Stimulated activated naive B cell treated with anti-CD40 and anti-IgM and Interleukin-4, amounts not matched to agents 10 μg/mL and 1 μg/mL and 100 μg/mL, for 72 hours (primary cell): ENCODE measurements at regions not wholly inside any gene's neighbourhood (a gene's known extent, or its start where the extent isn't known, plus 50 kb on each side); places are given as distances from the start of the nearest gene placed in this dataset.

ENCODE experiments used
- ATAC-seq, 2 donors: fragments of 150-1000 bp; cut with Tn5 transposase; replicated peaks; 2 replicates each; pipeline ENCODE4 v1.10.0; 2021; ENCODE audit warnings: moderate library complexity in 1 of 2
- DNase-seq: peaks from one replicate; pipeline ENCODE4 v3.0.0; 2021
- H3K27ac Mint-ChIP-seq: one replicate; pipeline ENCODE4 v1.8.0; 2022; ENCODE audit warnings: mild to moderate bottlenecking, mixed read lengths
- H3K27me3 Mint-ChIP-seq, 2 donors: one replicate each; pipeline ENCODE4 v1.8.0; 2022; ENCODE audit warnings: mixed read lengths in 2 of 2
- H3K36me3 Mint-ChIP-seq, 2 donors: one replicate each; pipeline ENCODE4 v1.8.0; 2022; ENCODE audit warnings: mixed read lengths in 2 of 2, mild to moderate bottlenecking in 1 of 2
- H3K4me1 Mint-ChIP-seq, 2 donors: one replicate each; pipeline ENCODE4 v1.8.0; 2022; ENCODE audit warnings: mixed read lengths in 2 of 2, mild to moderate bottlenecking in 1 of 2
- H3K4me3 Mint-ChIP-seq, 2 donors: one replicate each; pipeline ENCODE4 v1.8.0; 2022; ENCODE audit warnings: mild to moderate bottlenecking in 2 of 2, mixed read lengths in 2 of 2, moderate library complexity in 1 of 2
- H3K9me3 Mint-ChIP-seq, 2 donors: one replicate each; pipeline ENCODE4 v1.8.0; 2022; ENCODE audit warnings: mixed read lengths in 2 of 2, mild to moderate bottlenecking in 1 of 2

GRCh38 chr3:71891483-71891882 lies 106.5 kb upstream of the PROK2 start:
- Mint-ChIP-seq H3K4me3 (no peak overlapping the region), H3K27me3 (peaks cover 63 to 75% of the 10 kb centered on the region in 2 donors), H3K4me1 (no peaks in the 10 kb centered on the region), H3K36me3 (no peaks in the 10 kb centered on the region), H3K9me3 (peaks cover 3 to 4% of the 10 kb centered on the region in 2 donors), H3K27ac (no peak overlapping the region)
- ATAC-seq, result no peak
- no peak for DNase-seq

DNA sequence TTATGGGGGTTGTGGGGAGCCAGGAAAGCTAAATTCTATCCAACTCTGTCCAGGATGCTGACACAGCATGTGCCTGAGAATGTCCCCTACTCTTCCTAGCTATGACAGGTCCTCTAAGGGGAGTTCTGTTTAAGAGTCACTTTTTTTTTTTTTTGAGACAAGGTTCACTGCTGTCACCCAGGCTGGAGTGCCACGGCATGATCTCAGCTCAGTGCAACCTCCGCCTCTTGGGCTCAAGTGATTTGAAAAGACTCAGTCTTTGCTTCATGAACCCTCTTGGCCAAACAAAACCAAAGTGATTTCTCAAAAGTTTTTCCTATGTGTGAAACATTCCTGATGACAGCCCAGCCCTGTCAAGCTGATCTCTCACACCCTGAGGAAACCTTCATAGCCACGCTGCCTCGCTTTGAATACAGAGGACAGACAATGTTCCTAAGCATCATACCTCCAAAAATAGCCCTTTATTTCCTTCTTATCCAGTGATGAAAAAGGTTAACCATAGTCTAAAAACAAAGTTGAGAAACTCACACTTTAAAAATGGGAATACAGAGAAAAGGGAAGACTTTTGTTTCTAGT lies 105.5 kb upstream of the PROK2 start:
- no peaks in the 10 kb centered on the region for H3K4me1 Mint-ChIP-seq
- ATAC-seq (no peak), DNase-seq (no peak)
- H3K36me3 Mint-ChIP-seq, result no peaks in the 10 kb centered on the region
- peaks cover 62 to 77% of the 10 kb centered on the region in 2 donors for H3K27me3 Mint-ChIP-seq
- H3K4me3 Mint-ChIP-seq, result no peak overlapping the region
- H3K27ac Mint-ChIP-seq, result no peak overlapping the region
- peaks cover under 1 to 2% of the 10 kb centered on the region in 2 donors for H3K9me3 Mint-ChIP-seq

GRCh38 chr3:71887256-71887655 lies 102.3 kb upstream of the PROK2 start:
- H3K27me3 Mint-ChIP-seq, result peaks cover 62 to 77% of the 10 kb centered on the region in 2 donors

GRCh38 chr3:71885006-71885405 lies 100.1 kb upstream of the PROK2 start:
- ATAC-seq (no peak), DNase-seq (no peak)
- H3K27ac Mint-ChIP-seq, result no peak overlapping the region
- H3K4me3 Mint-ChIP-seq, result no peak overlapping the region
- no peaks in the 10 kb centered on the region for H3K36me3 Mint-ChIP-seq
- H3K27me3 Mint-ChIP-seq, result peaks cover 72 to 85% of the 10 kb centered on the region in 2 donors
- H3K4me1 Mint-ChIP-seq, result no peaks in the 10 kb centered on the region
- H3K9me3 Mint-ChIP-seq, result no peaks in the 10 kb centered on the region

More at GRCh38 chr3:71887256-71887655, 102.3 kb upstream of the PROK2 start:
- Mint-ChIP-seq H3K4me3 (no peak overlapping the region), H3K4me1 (no peaks in the 10 kb centered on the region), H3K9me3 (no peaks in the 10 kb centered on the region), H3K36me3 (no peaks in the 10 kb centered on the region), H3K27ac (no peak overlapping the region)
- ATAC-seq, result no peak
- no peak for DNase-seq

DNA sequence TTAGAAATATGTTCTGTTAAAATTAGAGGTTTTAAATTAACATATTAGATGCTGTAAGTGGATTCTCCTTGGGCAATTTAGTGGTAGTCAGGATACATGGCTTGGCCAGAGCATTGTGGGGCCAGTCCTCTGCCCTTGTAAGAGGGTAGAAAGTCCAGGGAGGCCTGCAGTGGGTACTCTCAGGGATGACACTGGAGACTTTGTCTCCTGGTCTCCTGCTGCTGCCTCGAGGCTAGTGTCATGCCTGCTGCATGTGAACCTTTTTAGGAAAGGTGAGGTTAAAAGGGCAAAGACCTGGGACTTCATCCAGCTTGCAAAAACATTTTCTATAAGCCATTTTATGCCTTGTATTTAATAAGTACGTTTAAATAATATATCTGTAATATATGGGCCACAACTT lies 96.8 kb upstream of the PROK2 start:
- Mint-ChIP-seq H3K4me3 (no peak overlapping the region), H3K9me3 (no peaks in the 10 kb centered on the region), H3K36me3 (no peaks in the 10 kb centered on the region), H3K27ac (no peak overlapping the region), H3K4me1 (no peaks in the 10 kb centered on the region), H3K27me3 (peaks cover 67 to 85% of the 10 kb centered on the region in 2 donors)
- DNase-seq (no peak), ATAC-seq (no peak)

- no peaks in the 10 kb centered on the region for H3K36me3 Mint-ChIP-seq
These were observed 96.1 kb upstream of the PROK2 start for GRCh38 chr3:71881041-71881440.

GRCh38 chr3:71879089-71879488 lies 94.1 kb upstream of the PROK2 start:
- peaks cover 10 to 12% of the 10 kb centered on the region in 2 donors for H3K4me1 Mint-ChIP-seq
- DNase-seq, result no peak
- H3K27me3 Mint-ChIP-seq, result peaks cover 52 to 84% of the 10 kb centered on the region in 2 donors
- no peaks in the 10 kb centered on the region for H3K36me3 Mint-ChIP-seq
- ATAC-seq, result no peak
- no peaks in the 10 kb centered on the region for H3K9me3 Mint-ChIP-seq
- H3K27ac Mint-ChIP-seq, result no peak overlapping the region
- no peak overlapping the region for H3K4me3 Mint-ChIP-seq

More at GRCh38 chr3:71881041-71881440, 96.1 kb upstream of the PROK2 start:
- ATAC-seq, result no peak
- no peaks in the 10 kb centered on the region for H3K9me3 Mint-ChIP-seq
- no peak for DNase-seq
- H3K27ac Mint-ChIP-seq, result no peak overlapping the region
- H3K4me3 Mint-ChIP-seq, result no peak overlapping the region
- peaks cover 66 to 87% of the 10 kb centered on the region in 2 donors for H3K27me3 Mint-ChIP-seq
- H3K4me1 Mint-ChIP-seq, result no peaks in the 10 kb centered on the region

GRCh38 chr3:71876135-71877105 lies 91.5 kb upstream of the PROK2 start:
- H3K4me1 Mint-ChIP-seq, result peaks cover 12 to 15% of the 10 kb centered on the region in 2 donors
- no peak overlapping the region for H3K27ac Mint-ChIP-seq
- H3K27me3 Mint-ChIP-seq, result peaks cover 39 to 66% of the 10 kb centered on the region in 2 donors
- H3K36me3 Mint-ChIP-seq, result no peaks in the 10 kb centered on the region
- ATAC-seq, result no peak
- DNase-seq, result no peak
- H3K9me3 Mint-ChIP-seq, result no peaks in the 10 kb centered on the region
- H3K4me3 Mint-ChIP-seq, result no peak overlapping the region

GRCh38 chr3:71875461-71875947 lies 90.6 kb upstream of the PROK2 start:
- peaks cover 12 to 15% of the 10 kb centered on the region in 2 donors for H3K4me1 Mint-ChIP-seq
- no peaks in the 10 kb centered on the region for H3K36me3 Mint-ChIP-seq
- ATAC-seq, result peak; percentile 94 to 96
- H3K27ac Mint-ChIP-seq, result no peak overlapping the region
- DNase-seq, result peak; percentile 73
- no peak overlapping the region for H3K4me3 Mint-ChIP-seq
- peaks cover 30 to 57% of the 10 kb centered on the region in 2 donors for H3K27me3 Mint-ChIP-seq
- H3K9me3 Mint-ChIP-seq, result no peaks in the 10 kb centered on the region

GRCh38 chr3:71874618-71875017 lies 89.7 kb upstream of the PROK2 start:
- no peak overlapping the region for H3K4me3 Mint-ChIP-seq
- no peaks in the 10 kb centered on the region for H3K9me3 Mint-ChIP-seq
- DNase-seq (no peak), ATAC-seq (peak; percentile 21 to 50)
- H3K36me3 Mint-ChIP-seq, result no peaks in the 10 kb centered on the region
- peaks cover 12 to 15% of the 10 kb centered on the region in 2 donors for H3K4me1 Mint-ChIP-seq
- peaks cover 25 to 48% of the 10 kb centered on the region in 2 donors for H3K27me3 Mint-ChIP-seq
- no peak overlapping the region for H3K27ac Mint-ChIP-seq

GRCh38 chr3:71873093-71873611 lies 88.2 kb upstream of the PROK2 start:
- Mint-ChIP-seq H3K27me3 (peaks cover 12 to 33% of the 10 kb centered on the region in 2 donors), H3K27ac (no peak overlapping the region), H3K4me1 (peaks cover 12 to 15% of the 10 kb centered on the region in 2 donors), H3K36me3 (no peaks in the 10 kb centered on the region), H3K4me3 (no peak overlapping the region), H3K9me3 (no peaks in the 10 kb centered on the region)
- ATAC-seq (no peak), DNase-seq (no peak)

DNA sequence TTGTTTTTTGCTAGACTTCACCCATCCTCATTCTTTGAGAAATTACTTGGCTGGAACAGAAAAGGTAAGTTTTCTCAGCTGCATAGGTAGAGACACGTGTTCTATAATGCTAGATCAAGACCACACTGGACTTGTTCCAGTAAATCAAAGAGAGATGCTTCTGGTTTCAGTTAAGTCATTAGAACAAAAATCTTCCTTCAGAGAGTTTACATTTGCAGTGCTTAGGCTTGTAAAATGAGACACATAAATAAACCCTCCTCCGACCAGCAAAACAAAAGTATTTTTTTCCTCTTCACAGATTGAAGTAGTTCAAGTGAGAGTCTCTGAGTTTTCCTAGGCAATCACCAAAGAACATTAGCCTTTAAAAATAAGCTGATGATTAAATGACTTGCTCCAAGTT lies 87.3 kb upstream of the PROK2 start:
- DNase-seq (no peak), ATAC-seq (no peak)
- Mint-ChIP-seq H3K27me3 (peaks cover 7 to 34% of the 10 kb centered on the region in 2 donors), H3K4me3 (no peak overlapping the region), H3K27ac (no peak overlapping the region), H3K4me1 (peaks cover 12 to 15% of the 10 kb centered on the region in 2 donors), H3K36me3 (no peaks in the 10 kb centered on the region), H3K9me3 (peaks cover 0 to 3% of the 10 kb centered on the region in 2 donors)

- peaks cover 0 to 3% of the 10 kb centered on the region in 2 donors for H3K9me3 Mint-ChIP-seq
- no peak for DNase-seq
- H3K4me3 Mint-ChIP-seq, result no peak overlapping the region
- no peak for ATAC-seq
- H3K36me3 Mint-ChIP-seq, result no peaks in the 10 kb centered on the region
- H3K27ac Mint-ChIP-seq, result no peak overlapping the region
- peaks cover 12 to 15% of the 10 kb centered on the region in 2 donors for H3K4me1 Mint-ChIP-seq
- H3K27me3 Mint-ChIP-seq, result peaks cover 0 to 24% of the 10 kb centered on the region in 2 donors
These were observed 86.1 kb upstream of the PROK2 start for GRCh38 chr3:71870966-71871512.

GRCh38 chr3:71868876-71869275 lies 83.9 kb upstream of the PROK2 start:
- Mint-ChIP-seq H3K4me3 (no peak overlapping the region), H3K27me3 (peaks cover 12 to 16% of the 10 kb centered on the region in 2 donors), H3K9me3 (peaks cover 0 to 3% of the 10 kb centered on the region in 2 donors), H3K4me1 (peaks cover 0 to 4% of the 10 kb centered on the region in 2 donors), H3K27ac (no peak overlapping the region), H3K36me3 (no peaks in the 10 kb centered on the region)
- ATAC-seq (no peak), DNase-seq (no peak)
